ENCODE measurements at regions not wholly inside any gene's neighbourhood (a gene's known extent, or its start where the extent isn't known, plus 50 kb on each side); places are given as distances from the start of the nearest gene placed in this dataset.

DNA sequence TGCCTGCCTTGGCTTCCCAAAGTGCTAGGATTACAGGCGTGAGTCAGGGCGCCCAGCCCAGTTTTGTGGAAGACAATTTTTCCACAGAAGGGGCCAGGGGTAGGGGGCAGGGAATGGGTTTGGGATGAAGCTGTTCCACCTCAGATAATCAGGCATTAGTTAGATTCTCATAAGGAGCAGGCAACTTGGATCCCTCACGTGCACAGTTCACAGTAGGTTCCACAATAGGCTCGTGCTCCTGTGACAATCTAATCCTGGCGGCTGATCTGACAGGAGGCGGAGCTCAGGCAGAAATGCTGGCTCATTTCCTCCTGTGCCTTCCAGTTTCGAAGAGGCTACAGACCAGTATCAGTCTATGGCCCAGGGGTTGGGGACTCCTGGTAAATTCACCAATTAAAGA lies 491.6 kb upstream of the AADAT start:
- 66% methylated on average over 7 of the region's 7 CpGs for WGBS, 2 donors
- Histone ChIP-seq H3K9me3 (ENCODE audit: control insufficient read depth, low read length) (peaks cover 5% of the 10 kb centered on the region), H3K4me1 (ENCODE audit: control insufficient read depth in 1 of 2, insufficient read depth in 2 of 2, low read length in 2 of 2) (no peaks in the 10 kb centered on the region), H3K27ac (ENCODE audit: low read depth in 1 of 2, low read length in 2 of 2) (no peak overlapping the region), H3K4me3 (ENCODE audit: low read length in 2 of 2) (no peak overlapping the region), H3K36me3 (ENCODE audit: control insufficient read depth in 1 of 2, insufficient read depth in 2 of 2, low read length in 1 of 2) (no peaks in the 10 kb centered on the region), H3K27me3 (ENCODE audit: control insufficient read depth in 1 of 2, insufficient read depth in 2 of 2, low read length in 1 of 2) (no peaks in the 10 kb centered on the region)
- ATAC-seq (ENCODE audit: low FRiP score) = no peak
- intact Hi-C loops (cut with DNase I) = no loop called here
- no peak for DNase-seq

GRCh38 chr4:170580651-170581050 lies 490.9 kb upstream of the AADAT start:
- H3K27me3 ChIP-seq (ENCODE audit: control insufficient read depth in 1 of 2, insufficient read depth in 2 of 2, low read length in 1 of 2) = no peaks in the 10 kb centered on the region
- H3K4me1 ChIP-seq (ENCODE audit: control insufficient read depth in 1 of 2, insufficient read depth in 2 of 2, low read length in 2 of 2) = no peaks in the 10 kb centered on the region
- peaks cover 5% of the 10 kb centered on the region for H3K9me3 ChIP-seq (ENCODE audit: control insufficient read depth, low read length)
- H3K4me3 ChIP-seq (ENCODE audit: low read length in 2 of 2) = no peak overlapping the region
- H3K27ac ChIP-seq (ENCODE audit: low read depth in 1 of 2, low read length in 2 of 2) = no peak overlapping the region
- H3K36me3 ChIP-seq (ENCODE audit: control insufficient read depth in 1 of 2, insufficient read depth in 2 of 2, low read length in 1 of 2) = no peaks in the 10 kb centered on the region
- DNase-seq (no peak), ATAC-seq (ENCODE audit: low FRiP score) (no peak)
- intact Hi-C loops (cut with DNase I) = no loop called here
- WGBS, 2 donors = 88 to 92% methylated on average over 2 of the region's 2 CpGs

- DNase-seq (no peak), ATAC-seq (ENCODE audit: low FRiP score) (no peak)
- no peaks in the 10 kb centered on the region for H3K36me3 ChIP-seq (ENCODE audit: control insufficient read depth in 1 of 2, insufficient read depth in 2 of 2, low read length in 1 of 2)
- H3K9me3 ChIP-seq (ENCODE audit: control insufficient read depth, low read length) = no peaks in the 10 kb centered on the region
- H3K27me3 ChIP-seq (ENCODE audit: control insufficient read depth in 1 of 2, insufficient read depth in 2 of 2, low read length in 1 of 2) = no peaks in the 10 kb centered on the region
- H3K27ac ChIP-seq (ENCODE audit: low read depth in 1 of 2, low read length in 2 of 2) = no peak overlapping the region
- intact Hi-C loops (cut with DNase I) = no loop called here
- no peak overlapping the region for H3K4me3 ChIP-seq (ENCODE audit: low read length in 2 of 2)
- H3K4me1 ChIP-seq (ENCODE audit: control insufficient read depth in 1 of 2, insufficient read depth in 2 of 2, low read length in 2 of 2) = no peaks in the 10 kb centered on the region
These were observed 449.2 kb upstream of the AADAT start for GRCh38 chr4:170538821-170539473.

- Histone ChIP-seq H3K9me3 (ENCODE audit: control insufficient read depth, low read length) (no peaks in the 10 kb centered on the region), H3K36me3 (ENCODE audit: control insufficient read depth in 1 of 2, insufficient read depth in 2 of 2, low read length in 1 of 2) (no peaks in the 10 kb centered on the region), H3K4me3 (ENCODE audit: low read length in 2 of 2) (no peak overlapping the region), H3K27me3 (ENCODE audit: control insufficient read depth in 1 of 2, insufficient read depth in 2 of 2, low read length in 1 of 2) (no peaks in the 10 kb centered on the region), H3K4me1 (ENCODE audit: control insufficient read depth in 1 of 2, insufficient read depth in 2 of 2, low read length in 2 of 2) (no peaks in the 10 kb centered on the region), H3K27ac (ENCODE audit: low read depth in 1 of 2, low read length in 2 of 2) (no peak overlapping the region)
- no peak for DNase-seq
- 94% methylated on average over 5 of the region's 5 CpGs for WGBS, 2 donors
- ATAC-seq (ENCODE audit: low FRiP score) = no peak
- intact Hi-C loops (cut with DNase I) = no loop called here
These were observed 440.3 kb upstream of the AADAT start for GRCh38 chr4:170529748-170530722.

DNA sequence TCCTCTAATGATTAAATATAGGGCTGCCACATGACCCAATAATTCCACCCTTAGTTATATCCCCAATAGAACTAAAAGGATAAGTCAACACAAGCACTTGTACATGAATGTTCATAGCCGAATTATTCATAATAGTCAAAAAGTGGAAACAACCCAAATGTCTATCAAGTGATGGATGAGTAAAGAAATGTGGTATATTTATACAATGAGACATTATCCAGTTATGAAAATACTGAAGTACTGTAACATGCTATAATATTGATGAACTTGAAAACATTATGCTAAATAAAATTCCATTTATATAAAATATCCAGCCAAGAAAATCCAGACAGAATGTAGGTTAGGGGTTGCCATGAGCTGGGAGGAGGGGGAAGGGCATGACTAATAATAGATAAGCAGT lies 436.7 kb upstream of the AADAT start:
- H3K4me3 ChIP-seq (ENCODE audit: low read length in 2 of 2) = no peak overlapping the region
- H3K9me3 ChIP-seq (ENCODE audit: control insufficient read depth, low read length) = no peaks in the 10 kb centered on the region
- intact Hi-C loops (cut with DNase I) = no loop called here
- no peak for ATAC-seq (ENCODE audit: low FRiP score)
- H3K27me3 ChIP-seq (ENCODE audit: control insufficient read depth in 1 of 2, insufficient read depth in 2 of 2, low read length in 1 of 2) = no peaks in the 10 kb centered on the region
- no peak for DNase-seq
- H3K36me3 ChIP-seq (ENCODE audit: control insufficient read depth in 1 of 2, insufficient read depth in 2 of 2, low read length in 1 of 2) = no peaks in the 10 kb centered on the region
- peaks cover 0 to 2% of the 10 kb centered on the region in 2 donors for H3K4me1 ChIP-seq (ENCODE audit: control insufficient read depth in 1 of 2, insufficient read depth in 2 of 2, low read length in 2 of 2)
- no peak overlapping the region for H3K27ac ChIP-seq (ENCODE audit: low read depth in 1 of 2, low read length in 2 of 2)
- WGBS, 2 donors = 7 to 11% methylated on average over 1 of the region's 1 CpG

- no peaks in the 10 kb centered on the region for H3K9me3 ChIP-seq (ENCODE audit: control insufficient read depth, low read length)
- H3K4me3 ChIP-seq (ENCODE audit: low read length in 2 of 2) = no peak overlapping the region
- no peak for DNase-seq
- ATAC-seq (ENCODE audit: low FRiP score) = no peak
- intact Hi-C loops (cut with DNase I) = no loop called here
- no peaks in the 10 kb centered on the region for H3K36me3 ChIP-seq (ENCODE audit: control insufficient read depth in 1 of 2, insufficient read depth in 2 of 2, low read length in 1 of 2)
- H3K27me3 ChIP-seq (ENCODE audit: control insufficient read depth in 1 of 2, insufficient read depth in 2 of 2, low read length in 1 of 2) = no peaks in the 10 kb centered on the region
- H3K27ac ChIP-seq (ENCODE audit: low read depth in 1 of 2, low read length in 2 of 2) = no peak overlapping the region
- 17 to 26% methylated on average over 5 of the region's 5 CpGs for WGBS, 2 donors
- peaks cover 0 to 2% of the 10 kb centered on the region in 2 donors for H3K4me1 ChIP-seq (ENCODE audit: control insufficient read depth in 1 of 2, insufficient read depth in 2 of 2, low read length in 2 of 2)
These were observed 432.7 kb upstream of the AADAT start for GRCh38 chr4:170522427-170522970.

- 61 to 64% methylated on average over 1 of the region's 1 CpG for WGBS, 2 donors
- ATAC-seq (ENCODE audit: low FRiP score) (no peak), DNase-seq (no peak)
- peak overlapping the region; percentile 1 to 8 for H3K4me3 ChIP-seq (ENCODE audit: low read length in 2 of 2)
- no peaks in the 10 kb centered on the region for H3K36me3 ChIP-seq (ENCODE audit: control insufficient read depth in 1 of 2, insufficient read depth in 2 of 2, low read length in 1 of 2)
- no peaks in the 10 kb centered on the region for H3K27me3 ChIP-seq (ENCODE audit: control insufficient read depth in 1 of 2, insufficient read depth in 2 of 2, low read length in 1 of 2)
- H3K27ac ChIP-seq (ENCODE audit: low read depth in 1 of 2, low read length in 2 of 2) = no peak overlapping the region
- no peaks in the 10 kb centered on the region for H3K9me3 ChIP-seq (ENCODE audit: control insufficient read depth, low read length)
- intact Hi-C loops (cut with DNase I) = no loop called here
- H3K4me1 ChIP-seq (ENCODE audit: control insufficient read depth in 1 of 2, insufficient read depth in 2 of 2, low read length in 2 of 2) = no peaks in the 10 kb centered on the region
These were observed 407.9 kb upstream of the AADAT start for GRCh38 chr4:170497689-170498088.

- no peaks in the 10 kb centered on the region for H3K36me3 ChIP-seq (ENCODE audit: control insufficient read depth in 1 of 2, insufficient read depth in 2 of 2, low read length in 1 of 2)
- H3K27me3 ChIP-seq (ENCODE audit: control insufficient read depth in 1 of 2, insufficient read depth in 2 of 2, low read length in 1 of 2) = no peaks in the 10 kb centered on the region
- ATAC-seq (ENCODE audit: low FRiP score) (no peak), DNase-seq (peak in 1 of 2 donors; percentile 57)
- intact Hi-C loops (cut with DNase I) = no loop called here
- no peak overlapping the region for H3K27ac ChIP-seq (ENCODE audit: low read depth in 1 of 2, low read length in 2 of 2)
- WGBS, 2 donors = 23 to 31% methylated on average over 12 of the region's 12 CpGs
- no peaks in the 10 kb centered on the region for H3K4me1 ChIP-seq (ENCODE audit: control insufficient read depth in 1 of 2, insufficient read depth in 2 of 2, low read length in 2 of 2)
- peak overlapping the region; percentile 1 to 8 for H3K4me3 ChIP-seq (ENCODE audit: low read length in 2 of 2)
- no peaks in the 10 kb centered on the region for H3K9me3 ChIP-seq (ENCODE audit: control insufficient read depth, low read length)
These were observed 407.4 kb upstream of the AADAT start for GRCh38 chr4:170497112-170497511.
